Tibial nerve (tissue), 4 donors: ENCODE measurements at regions not wholly inside any gene's neighbourhood (a gene's known extent, or its start where the extent isn't known, plus 50 kb on each side); places are given as distances from the start of the nearest gene placed in this dataset.

Experiments
- EP300 ChIP-seq, 2 donors: sonication (generic); formaldehyde crosslinking; IDR thresholded peaks; one replicate each; pipeline ENCODE4 v1.6.1; 2017; ENCODE audit warnings: antibody characterized with exemption in 2 of 2, mild to moderate bottlenecking in 1 of 2
- POLR2A ChIP-seq, 2 donors: fragments of 450-650 bp; IDR thresholded peaks; one replicate each; pipeline ENCODE4 v1.6.1; 2017; ENCODE audit warnings: antibody characterized with exemption in 2 of 2, mild to moderate bottlenecking in 2 of 2, moderate library complexity in 2 of 2
- TF ChIP-seq, protein P1 (sequence below), 5 experiments: fragments of 200-600 bp in 3 of 5; fragments of 450-650 bp in 2 of 5; sonication (generic) in 3 of 5; IDR thresholded peaks; one replicate each; pipeline ENCODE4 v1.5.1; 2016 to 2019; ENCODE audit warnings: antibody characterized with exemption in 5 of 5, mild to moderate bottlenecking in 3 of 5, moderate library complexity in 2 of 5

DNA sequence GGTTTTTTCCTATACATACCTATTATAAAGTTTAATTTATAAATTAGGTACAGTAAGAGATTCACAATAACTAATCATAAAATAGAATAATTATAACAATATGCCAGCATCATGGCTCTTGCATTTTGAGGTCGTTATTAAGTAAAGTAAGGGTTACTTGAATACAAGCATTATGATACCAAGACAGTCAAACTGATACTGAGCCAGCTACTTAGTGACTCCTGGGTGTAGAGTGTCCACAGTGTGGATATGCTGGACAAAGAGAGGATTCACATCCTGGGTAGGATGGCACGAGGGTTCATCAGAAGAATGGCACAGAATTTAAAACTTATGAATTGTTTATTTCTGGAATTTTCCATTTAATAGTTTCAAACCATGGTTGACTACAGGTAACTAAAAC, 157.2 kb upstream of the IL12A start:
- TF ChIP-seq, protein P1, sequence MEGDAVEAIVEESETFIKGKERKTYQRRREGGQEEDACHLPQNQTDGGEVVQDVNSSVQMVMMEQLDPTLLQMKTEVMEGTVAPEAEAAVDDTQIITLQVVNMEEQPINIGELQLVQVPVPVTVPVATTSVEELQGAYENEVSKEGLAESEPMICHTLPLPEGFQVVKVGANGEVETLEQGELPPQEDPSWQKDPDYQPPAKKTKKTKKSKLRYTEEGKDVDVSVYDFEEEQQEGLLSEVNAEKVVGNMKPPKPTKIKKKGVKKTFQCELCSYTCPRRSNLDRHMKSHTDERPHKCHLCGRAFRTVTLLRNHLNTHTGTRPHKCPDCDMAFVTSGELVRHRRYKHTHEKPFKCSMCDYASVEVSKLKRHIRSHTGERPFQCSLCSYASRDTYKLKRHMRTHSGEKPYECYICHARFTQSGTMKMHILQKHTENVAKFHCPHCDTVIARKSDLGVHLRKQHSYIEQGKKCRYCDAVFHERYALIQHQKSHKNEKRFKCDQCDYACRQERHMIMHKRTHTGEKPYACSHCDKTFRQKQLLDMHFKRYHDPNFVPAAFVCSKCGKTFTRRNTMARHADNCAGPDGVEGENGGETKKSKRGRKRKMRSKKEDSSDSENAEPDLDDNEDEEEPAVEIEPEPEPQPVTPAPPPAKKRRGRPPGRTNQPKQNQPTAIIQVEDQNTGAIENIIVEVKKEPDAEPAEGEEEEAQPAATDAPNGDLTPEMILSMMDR (IDR thresholded peaks at IDR 0.05), result no peak
- no peak for TF ChIP-seq POLR2A (IDR thresholded peaks at IDR 0.05)
- TF ChIP-seq EP300 (IDR thresholded peaks at IDR 0.05), result no peak
